ENCODE measurements at regions not wholly inside any gene's neighbourhood (a gene's known extent, or its start where the extent isn't known, plus 50 kb on each side); places are given as distances from the start of the nearest gene placed in this dataset.

DNA sequence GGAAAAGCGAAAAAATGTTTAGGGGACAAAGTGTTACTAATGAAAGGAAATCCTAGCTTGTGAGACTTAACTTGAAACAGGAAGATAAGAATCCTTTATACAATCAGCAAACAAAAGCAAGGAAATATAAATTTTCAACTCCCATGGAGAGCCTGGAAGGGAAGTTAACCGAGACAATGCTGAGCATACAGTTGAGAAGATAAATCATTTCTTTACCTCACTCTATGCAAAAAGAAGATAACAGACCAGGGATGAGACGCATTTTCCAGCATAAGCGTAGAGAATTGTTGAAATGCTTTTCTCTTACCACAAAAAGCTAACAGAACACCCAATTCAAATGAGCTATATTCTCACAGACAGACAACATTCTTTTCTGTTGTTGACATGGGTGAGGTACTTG lies 309.6 kb downstream of the CWC27 start:
- no peaks in the 10 kb centered on the region for H3K27me3 ChIP-seq (ENCODE audit: insufficient read depth, low read length)
- H4K5ac ChIP-seq (ENCODE audit: insufficient read length, low read depth, low read length) = no peak overlapping the region
- H4K20me1 ChIP-seq (ENCODE audit: control insufficient read depth, insufficient read depth, insufficient read length) = no peaks in the 10 kb centered on the region
- H3K79me2 ChIP-seq (ENCODE audit: insufficient read depth, low read length) = no peaks in the 10 kb centered on the region
- Mint-ChIP-seq H3K27ac (peak overlapping the region in 1 of 3 experiments; percentile 57; a peak in 2 of 7 replicates), H3K27me3 (ENCODE audit: low read depth) (no peaks in the 10 kb centered on the region), H3K4me1 (peaks cover 30 to 34% of the 10 kb centered on the region in 2 experiments), H3K4me3 (no peak overlapping the region), H3K9me3 (no peaks in the 10 kb centered on the region), H3K36me3 (ENCODE audit: insufficient read depth in 1 of 3, low read depth in 3 of 3) (no peaks in the 10 kb centered on the region)
- no peak overlapping the region for H2BK15ac ChIP-seq (ENCODE audit: low read depth, low read length)
- H4K91ac ChIP-seq (ENCODE audit: insufficient read length, low read depth, low read length) = no peak overlapping the region
- H3K4me1 ChIP-seq (ENCODE audit: insufficient read depth, low read length) = no peaks in the 10 kb centered on the region; the same call in 1 of the 2 replicates
- no peak overlapping the region for H3K4ac ChIP-seq (ENCODE audit: low read depth, low read length)
- no peak overlapping the region for H3K9ac ChIP-seq (ENCODE audit: extremely low read depth, insufficient read length, low read length)
- H2AK5ac ChIP-seq (ENCODE audit: insufficient read length, low read length) = no peak overlapping the region
- H3K14ac ChIP-seq (ENCODE audit: insufficient read depth, low read length) = no peak overlapping the region
- no peaks in the 10 kb centered on the region for H3K79me1 ChIP-seq (ENCODE audit: insufficient read depth, low read depth, low read length, poor library complexity, severe bottlenecking)
- no peak overlapping the region for H2BK12ac ChIP-seq (ENCODE audit: insufficient read length, low read depth, low read length)
- no peak overlapping the region for H2BK5ac ChIP-seq (ENCODE audit: insufficient read length, low read length)
- no peak overlapping the region for H3K27ac ChIP-seq (ENCODE audit: insufficient read length, low read depth, low read length)
- H3K23me2 ChIP-seq (ENCODE audit: insufficient read length, low read depth, low read length, poor library complexity, severe bottlenecking) = no peaks in the 10 kb centered on the region
- H3K18ac ChIP-seq (ENCODE audit: insufficient read length, low read depth, low read length) = no peak overlapping the region
- TF ChIP-seq, protein P1, sequence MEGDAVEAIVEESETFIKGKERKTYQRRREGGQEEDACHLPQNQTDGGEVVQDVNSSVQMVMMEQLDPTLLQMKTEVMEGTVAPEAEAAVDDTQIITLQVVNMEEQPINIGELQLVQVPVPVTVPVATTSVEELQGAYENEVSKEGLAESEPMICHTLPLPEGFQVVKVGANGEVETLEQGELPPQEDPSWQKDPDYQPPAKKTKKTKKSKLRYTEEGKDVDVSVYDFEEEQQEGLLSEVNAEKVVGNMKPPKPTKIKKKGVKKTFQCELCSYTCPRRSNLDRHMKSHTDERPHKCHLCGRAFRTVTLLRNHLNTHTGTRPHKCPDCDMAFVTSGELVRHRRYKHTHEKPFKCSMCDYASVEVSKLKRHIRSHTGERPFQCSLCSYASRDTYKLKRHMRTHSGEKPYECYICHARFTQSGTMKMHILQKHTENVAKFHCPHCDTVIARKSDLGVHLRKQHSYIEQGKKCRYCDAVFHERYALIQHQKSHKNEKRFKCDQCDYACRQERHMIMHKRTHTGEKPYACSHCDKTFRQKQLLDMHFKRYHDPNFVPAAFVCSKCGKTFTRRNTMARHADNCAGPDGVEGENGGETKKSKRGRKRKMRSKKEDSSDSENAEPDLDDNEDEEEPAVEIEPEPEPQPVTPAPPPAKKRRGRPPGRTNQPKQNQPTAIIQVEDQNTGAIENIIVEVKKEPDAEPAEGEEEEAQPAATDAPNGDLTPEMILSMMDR (conservative IDR thresholded peaks at IDR 0.05) = no peak
- no peak overlapping the region for H3K23ac ChIP-seq (ENCODE audit: insufficient read length, low read depth, low read length)
- H2AFZ ChIP-seq (ENCODE audit: low read length) = no peak overlapping the region
- no peak overlapping the region for H2BK20ac ChIP-seq (ENCODE audit: low read depth, low read length, poor library complexity, severe bottlenecking)
- H3K4me2 ChIP-seq (ENCODE audit: insufficient read depth, insufficient read length, low read length) = no peak overlapping the region
- DNase-seq = no peak
- no peaks in the 10 kb centered on the region for H3K9me3 ChIP-seq (ENCODE audit: control insufficient read depth, low read depth, low read length)
- WGBS (ENCODE audit: extremely low coverage, insufficient read length, low lambda C conversion rate) = no CpG with 5 or more reads among the region's 4 CpGs
- no peak overlapping the region for H3K56ac ChIP-seq (ENCODE audit: insufficient read length, low read depth, low read length)
- H4K8ac ChIP-seq (replicated peaks; ENCODE audit: insufficient read length, low read depth, low read length) = no peak overlapping the region
- no peak overlapping the region for H3T11ph ChIP-seq (ENCODE audit: low read length)
- H2BK120ac ChIP-seq (ENCODE audit: low read depth, low read length, poor library complexity, severe bottlenecking) = no peak overlapping the region
